Iris pigment epithelial cell (primary cell): ENCODE measurements at regions not wholly inside any gene's neighbourhood (a gene's known extent, or its start where the extent isn't known, plus 50 kb on each side); places are given as distances from the start of the nearest gene placed in this dataset.

Experiments
- DNase-seq: peaks from one replicate; pipeline ENCODE4 v3.0.0-alpha.2; 2011; ENCODE audit warnings: low read depth

DNA sequence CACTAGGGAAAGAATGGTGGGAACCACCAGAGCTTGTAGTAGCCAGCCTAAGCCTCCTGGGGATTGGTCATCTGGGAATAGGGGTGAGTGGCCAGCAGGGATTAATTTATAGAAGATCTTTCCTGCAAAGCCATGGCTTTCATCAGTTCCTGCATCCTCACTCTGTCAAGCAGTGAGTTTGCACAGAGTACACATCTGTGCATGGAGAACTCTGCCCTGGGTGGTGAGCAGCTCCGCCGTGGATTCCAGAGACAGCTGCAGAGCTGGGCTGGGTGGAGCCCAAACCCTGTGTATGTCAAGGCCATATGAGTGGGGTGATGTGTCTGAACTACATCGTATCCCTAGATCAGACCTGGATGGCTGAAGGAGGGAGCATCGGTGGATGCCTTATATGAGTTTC lies 182.2 kb downstream of the GLI2 start:
- no peak for DNase-seq

- DNase-seq = no peak
Measured at GRCh38 chr2:120919216-120919615, 183.5 kb downstream of the GLI2 start.

GRCh38 chr2:120919771-120920453 lies 184.2 kb downstream of the GLI2 start:
- DNase-seq = peak; percentile 82

- DNase-seq = no peak
Measured at GRCh38 chr2:120920454-120921148, 184.9 kb downstream of the GLI2 start.

DNA sequence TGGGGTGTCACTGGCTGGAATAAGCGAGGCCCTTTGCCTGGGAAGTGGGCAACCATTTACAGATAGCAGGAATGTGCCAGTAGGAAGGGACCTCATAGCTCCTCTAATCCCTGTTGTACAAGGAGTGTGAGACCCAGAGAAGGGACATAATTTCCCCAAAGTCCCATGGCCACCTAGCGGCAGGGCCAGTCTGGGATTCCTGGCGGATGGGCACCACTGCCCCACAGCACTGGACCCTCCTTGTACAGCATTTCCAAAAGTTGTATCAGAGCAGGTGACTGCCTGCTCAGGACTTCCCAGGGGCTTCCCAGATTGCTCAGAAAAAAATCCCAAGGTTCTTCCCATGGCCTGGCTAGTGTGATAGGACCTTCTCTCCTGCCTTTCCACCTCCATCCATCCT lies 185.8 kb downstream of the GLI2 start:
- DNase-seq = no peak

DNA sequence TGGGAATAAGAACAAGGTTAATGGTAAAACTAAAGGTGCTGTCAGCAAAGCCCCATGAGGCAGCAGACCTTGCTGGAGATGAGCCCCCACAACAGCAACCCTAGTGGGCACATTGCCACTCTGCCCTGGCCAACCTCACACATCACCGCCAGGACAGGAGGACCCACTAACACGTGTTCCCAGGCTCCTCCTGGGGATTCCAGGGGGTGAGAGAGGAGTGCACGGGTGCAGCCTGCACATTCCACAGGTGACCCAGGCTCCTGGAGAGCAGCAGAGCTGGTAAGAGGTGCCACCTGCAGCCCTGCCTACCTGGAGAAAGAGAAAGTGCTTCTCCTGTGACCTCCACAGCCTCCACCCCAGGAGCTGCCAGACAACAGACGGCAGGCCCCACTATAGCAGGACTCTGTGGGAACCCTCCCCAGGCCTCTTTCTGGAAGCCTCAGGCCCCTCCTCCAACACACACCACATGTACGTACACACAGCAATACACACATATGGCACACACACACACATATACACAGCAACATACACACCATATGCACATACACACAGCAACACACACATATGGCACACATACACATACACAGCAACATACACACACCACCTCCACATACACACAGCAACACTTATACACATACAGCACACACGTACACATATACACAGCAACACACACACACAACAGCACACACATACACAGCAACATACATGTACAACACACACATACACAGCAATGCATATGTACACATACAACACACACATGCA lies 187.1 kb downstream of the GLI2 start:
- no peak for DNase-seq

- no peak for DNase-seq
Measured at GRCh38 chr2:120923426-120923825, 187.8 kb downstream of the GLI2 start.

- no peak for DNase-seq
Measured at GRCh38 chr2:120924924-120925323, 189.3 kb downstream of the GLI2 start.

GRCh38 chr2:120926463-120927264 lies 191.0 kb downstream of the GLI2 start:
- DNase-seq = no peak

DNA sequence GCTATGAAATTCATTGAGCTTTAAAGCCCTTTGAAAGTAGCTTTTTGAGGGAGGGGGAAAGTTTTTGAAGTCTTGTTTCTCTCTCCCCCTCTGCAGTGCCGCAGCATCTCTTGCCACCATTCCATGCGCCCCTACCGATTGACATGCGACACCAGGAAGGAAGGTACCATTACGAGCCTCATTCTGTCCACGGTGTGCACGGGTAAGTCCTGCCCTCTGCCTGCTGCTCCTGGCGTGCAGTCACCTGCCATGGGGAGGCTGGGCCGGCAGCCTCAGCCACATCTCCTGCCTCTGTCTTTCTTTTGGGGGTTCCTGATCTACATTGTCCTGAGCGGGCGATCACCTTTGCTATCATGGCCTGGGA lies 191.6 kb downstream of the GLI2 start:
- no peak for DNase-seq

GRCh38 chr2:120929829-120930228 lies 194.2 kb downstream of the GLI2 start:
- no peak for DNase-seq

DNA sequence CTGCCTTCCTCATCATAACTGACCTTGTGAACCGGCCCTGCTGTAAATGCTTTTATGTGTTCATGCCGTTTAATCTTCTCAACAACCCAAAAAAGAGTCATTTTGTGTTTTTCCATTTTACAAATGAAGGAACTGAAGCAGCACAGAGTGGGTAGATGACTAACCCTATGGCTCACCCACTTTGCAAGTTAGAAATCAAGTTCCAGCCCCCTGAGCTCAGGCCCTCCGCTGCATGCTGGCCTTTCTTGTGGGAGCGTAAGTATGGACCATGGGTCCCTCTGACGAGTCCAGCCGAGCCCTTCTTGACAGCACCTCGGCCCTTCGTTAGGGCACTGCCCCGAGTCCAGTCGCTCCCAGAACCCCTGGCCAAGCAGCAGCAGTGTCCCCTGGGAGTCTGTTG lies 194.6 kb downstream of the GLI2 start:
- no peak for DNase-seq

- no peak for DNase-seq
Measured at GRCh38 chr2:120930864-120931263, 195.2 kb downstream of the GLI2 start.

DNA sequence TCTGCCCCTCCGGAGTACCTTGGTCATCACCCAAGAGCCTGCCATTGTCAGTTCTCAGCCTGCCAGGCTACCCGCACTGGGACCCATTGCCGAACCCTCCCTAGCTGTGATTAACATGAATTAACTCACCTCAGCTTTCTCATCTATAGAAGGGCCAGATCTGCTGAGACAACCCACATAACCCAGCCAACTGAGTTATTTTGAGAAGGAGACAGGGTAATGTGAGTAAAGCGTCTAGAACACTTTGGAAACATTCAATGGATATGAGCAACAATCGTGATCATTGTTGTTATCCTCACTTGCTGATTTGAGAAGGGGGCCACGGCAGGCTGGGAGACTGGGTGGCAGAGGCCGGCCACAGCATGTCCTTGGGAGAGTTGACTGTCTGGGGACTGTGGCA lies 196.8 kb downstream of the GLI2 start:
- DNase-seq = no peak

- no peak for DNase-seq
Measured at GRCh38 chr2:120932881-120933280, 197.2 kb downstream of the GLI2 start.

GRCh38 chr2:120933693-120934573 lies 198.3 kb downstream of the GLI2 start:
- no peak for DNase-seq

DNA sequence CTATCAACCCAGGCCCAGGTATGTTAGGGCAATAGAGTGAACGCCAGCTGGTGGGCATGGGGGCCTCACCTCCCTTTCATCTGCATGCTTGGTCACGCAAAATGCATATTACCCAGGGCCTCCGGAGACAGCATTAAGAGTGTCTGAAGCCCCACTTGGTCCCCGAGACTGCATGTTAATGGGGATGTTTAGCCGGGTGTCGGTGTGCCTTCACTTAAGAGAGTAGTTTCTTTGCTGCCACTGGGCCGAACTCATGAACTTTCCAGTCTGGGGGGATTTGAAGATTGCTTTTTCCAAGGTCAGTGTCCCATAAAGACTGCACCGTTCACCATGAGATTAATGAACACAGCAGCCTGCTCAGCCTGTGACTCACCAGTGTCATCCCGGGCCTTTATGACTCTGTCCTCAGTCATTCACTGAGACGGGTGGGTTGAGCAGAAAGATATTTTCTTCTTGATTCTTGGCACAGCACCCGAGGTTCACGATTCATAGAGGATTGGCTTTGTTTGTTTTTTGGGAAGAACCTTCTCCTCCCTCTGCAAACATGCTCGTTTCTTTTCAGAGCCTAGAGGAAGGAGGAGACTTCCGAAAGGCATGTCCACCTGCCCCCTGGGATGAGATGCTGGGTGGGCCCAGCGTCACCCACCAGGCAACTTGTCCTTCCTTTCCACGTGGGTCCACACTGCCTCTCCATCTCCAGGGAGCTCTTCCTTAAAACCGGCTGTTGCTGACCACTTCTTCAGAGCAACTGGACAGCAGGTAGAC lies 199.1 kb downstream of the GLI2 start:
- peak; percentile 91 for DNase-seq

- peak; percentile 84 for DNase-seq
Measured at GRCh38 chr2:120935339-120936313, 200.0 kb downstream of the GLI2 start.
